Endothelial cell of umbilical vein (primary cell): ENCODE measurements at regions not wholly inside any gene's neighbourhood (a gene's known extent, or its start where the extent isn't known, plus 50 kb on each side); places are given as distances from the start of the nearest gene placed in this dataset.

Experiments
- BruUV-seq: library from RNA; stranded (reverse); fragments of 400-500 nt; replicated peaks from 2 replicates; lab custom pipeline; 2021; lab: Mats Ljungman, UMichigan
- CTCF ChIA-PET: fragments of 300-600, 350-600 bp; sonication (Branson Sonifier 250); formaldehyde crosslinking; loops from one replicate; lab custom pipeline; 2021; ENCODE audit warnings: antibody characterized with exemption, inconsistent platforms; lab: Charles Lee
- POLR2A ChIA-PET: fragments of 300-600, 350-600 bp; sonication (Branson Sonifier 250); formaldehyde crosslinking; loops from one replicate; lab custom pipeline; 2021; ENCODE audit warnings: antibody characterized with exemption, inconsistent platforms; lab: Charles Lee
- DNase-seq: peaks from one replicate; pipeline ENCODE4 v3.0.0-alpha.2; 2011; ENCODE audit warnings: low read depth, low spot score
- FAIRE-seq: peaks from 2 replicates; lab custom pipeline; 2011; peaks lifted over from hg19 to GRCh38; lab: Jason Lieb, UNC
- H2AFZ ChIP-seq: 2 replicates; pipeline ENCODE4 v1.6.0; 2012; ENCODE audit warnings: low read depth, low read length, control low read depth, inconsistent platforms
- H3K27ac ChIP-seq: 2 replicates; pipeline ENCODE4 v1.5.1; 2011; ENCODE audit warnings: low read depth, mild to moderate bottlenecking, control low read depth, low read length, moderate library complexity; ENCODE audit not compliant: insufficient read depth
- H3K27me3 ChIP-seq, 2 experiments: 2 replicates each; pipeline versions ENCODE4 v1.6.0 to v1.6.1; 2011; ENCODE audit warnings: low read length in 2 of 2, mixed read lengths in 1 of 2; ENCODE audit not compliant: control insufficient read depth in 2 of 2, insufficient read depth in 2 of 2
- H3K36me3 ChIP-seq, 2 experiments: 2 replicates in 1 of 2; 3 replicates in 1 of 2; pipeline ENCODE4 v1.5.1; 2011; ENCODE audit warnings: low read length in 2 of 2, mild to moderate bottlenecking in 1 of 2, moderate library complexity in 1 of 2; ENCODE audit not compliant: control insufficient read depth in 2 of 2, insufficient read depth in 2 of 2; ENCODE audit errors: extremely low read depth in 1 of 2
- H3K4me1 ChIP-seq: 3 replicates; pipeline ENCODE4 v1.5.1; 2011; ENCODE audit warnings: mild to moderate bottlenecking, low read length; ENCODE audit not compliant: control insufficient read depth, insufficient read depth; ENCODE audit errors: extremely low read depth
- H3K4me2 ChIP-seq: 2 replicates; pipeline ENCODE4 v1.6.1; 2011; ENCODE audit warnings: low read length, control low read depth, mixed read lengths; ENCODE audit not compliant: insufficient read depth
- H3K4me3 ChIP-seq, 3 experiments: fragments of 200-600 bp in 1 of 3; sonication (generic), shearing (Covaris generic) in 1 of 3; replicated peaks in 1 of 3; 2 replicates each; pipeline ENCODE4 v1.5.1; 2011 to 2016; ENCODE audit warnings: control low read depth in 3 of 3, low read length in 3 of 3, mild to moderate bottlenecking in 2 of 3, inconsistent platforms in 1 of 3, low read depth in 1 of 3, moderate library complexity in 1 of 3; ENCODE audit not compliant: insufficient read depth in 1 of 3
- H3K79me2 ChIP-seq: 2 replicates; pipeline ENCODE4 v1.6.0; 2012; ENCODE audit warnings: low read length, inconsistent platforms; ENCODE audit not compliant: control insufficient read depth, insufficient read depth
- H3K9ac ChIP-seq: replicated peaks from 2 replicates; pipeline ENCODE3; 2011; ENCODE audit warnings: low read length, control low read depth; ENCODE audit not compliant: insufficient read depth; ENCODE audit errors: extremely low read depth
- H3K9me1 ChIP-seq: replicated peaks from 3 replicates; pipeline ENCODE4 v1.6.0; 2011; ENCODE audit warnings: mild to moderate bottlenecking, low read length; ENCODE audit not compliant: control insufficient read depth, insufficient read depth; ENCODE audit errors: extremely low read depth
- H3K9me3 ChIP-seq: replicated peaks from 2 replicates; pipeline ENCODE4 v1.5.1; 2012; ENCODE audit warnings: low read length, inconsistent platforms; ENCODE audit not compliant: control insufficient read depth, insufficient read depth
- H4K20me1 ChIP-seq: replicated peaks from 2 replicates; pipeline ENCODE3; 2011; ENCODE audit warnings: mild to moderate bottlenecking, low read length; ENCODE audit not compliant: control insufficient read depth, insufficient read depth; ENCODE audit errors: extremely low read depth
- EZH2 ChIP-seq: IDR thresholded peaks from 2 replicates; pipeline ENCODE4 v1.6.1; 2012; ENCODE audit warnings: borderline replicate concordance, low read depth, mild to moderate bottlenecking, moderate library complexity, low read length, inconsistent platforms; ENCODE audit not compliant: severe bottlenecking
- FOS ChIP-seq: IDR thresholded peaks from 2 replicates; pipeline ENCODE4 v1.6.1; 2011; ENCODE audit warnings: mild to moderate bottlenecking, low read length, moderate library complexity, borderline replicate concordance; ENCODE audit not compliant: insufficient read depth
- GATA2 ChIP-seq: IDR thresholded peaks from 2 replicates; pipeline ENCODE4 v1.7.0; 2011; ENCODE audit warnings: low read depth, mild to moderate bottlenecking, moderate library complexity, mixed read lengths, low read length; ENCODE audit not compliant: insufficient read length, insufficient read depth
- MYC ChIP-seq: IDR thresholded peaks from one replicate; pipeline ENCODE4 v1.6.1; 2011; ENCODE audit warnings: mild to moderate bottlenecking, low read depth, low read length
- POLR2AphosphoS5 ChIP-seq: IDR thresholded peaks from 2 replicates; pipeline ENCODE4 v1.6.1; 2012; ENCODE audit warnings: low read depth, mild to moderate bottlenecking, control low read depth, low read length, moderate library complexity; ENCODE audit not compliant: insufficient read depth
- dilution Hi-C: fragments of 300-500 bp; cut with MboI; formaldehyde crosslinking; loops from one replicate; pipeline ENCODE4 v1.15.0; 2019; ENCODE audit warnings: low sequenced_read_pairs; ENCODE audit not compliant: extremely low pct_ligation_motif_present
- intact Hi-C: fragments of 100-400 bp; cut with micrococcal nuclease; formaldehyde crosslinking; loops from one replicate; pipeline ENCODE4 v1.10.0; 2022
- TF ChIP-seq, protein P1 (sequence below): IDR thresholded peaks from 2 replicates; pipeline ENCODE4 v1.6.1; 2011; ENCODE audit not compliant: insufficient read depth, insufficient read length
- TF ChIP-seq, protein P2 (sequence below), 2 donors: IDR thresholded peaks; 1 replicate in 1 of 2; 2 replicates in 1 of 2; pipeline ENCODE4 v1.5.1; 2011; ENCODE audit warnings: low read length in 2 of 2, mild to moderate bottlenecking in 2 of 2, moderate library complexity in 2 of 2, control low read depth in 1 of 2, inconsistent platforms in 1 of 2, low read depth in 1 of 2; ENCODE audit not compliant: insufficient read depth in 1 of 2; ENCODE audit errors: extremely low read depth in 1 of 2

DNA sequence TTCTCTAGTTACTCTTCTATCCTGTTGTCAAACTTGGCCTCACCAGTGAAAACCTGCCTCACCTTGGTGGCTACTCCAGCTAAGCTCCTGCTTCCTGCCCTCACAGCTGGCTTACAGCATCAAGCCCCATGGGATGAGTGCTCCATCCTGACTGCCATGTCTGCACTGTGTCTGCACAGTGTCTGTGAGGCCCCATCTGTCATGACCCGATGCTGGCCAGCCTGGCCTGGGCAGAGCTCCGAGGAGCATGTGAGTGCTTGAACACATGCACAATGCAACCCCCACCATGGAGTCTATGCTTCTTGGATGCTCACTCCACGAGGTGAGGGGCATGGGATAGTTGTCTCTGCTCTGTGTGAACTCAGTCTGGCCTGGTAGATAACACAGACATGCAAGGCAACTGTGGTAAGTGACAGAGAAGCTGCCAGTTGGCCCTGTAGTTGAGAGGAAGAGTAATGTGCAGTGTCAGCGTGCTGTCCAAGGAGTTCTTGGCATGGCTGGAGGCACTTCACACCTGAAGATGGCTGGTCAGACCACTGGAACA, 207.1 kb upstream of the ZNF32 start:
- no peaks in the 10 kb centered on the region for H3K9me1 ChIP-seq
- no peaks in the 10 kb centered on the region for H3K9me3 ChIP-seq
- no peak for DNase-seq
- H3K27me3 ChIP-seq: peaks cover 0 to 1% of the 10 kb centered on the region in 2 experiments
- no peak overlapping the region for H3K4me2 ChIP-seq
- no peak overlapping the region for H3K27ac ChIP-seq
- POLR2A ChIA-PET: no interaction called here
- H3K36me3 ChIP-seq: no peaks in the 10 kb centered on the region
- no peak overlapping the region for H2AFZ ChIP-seq
- BruUV-seq: no TSS peak
- intact Hi-C loops (loop anchor here (2.0 kb wide), 1 partner anchor 55 kb away; no protein-coding TSS in a partner anchor), dilution Hi-C loops (no loop called here)
- peaks cover 28% of the 10 kb centered on the region for H3K4me1 ChIP-seq
- FAIRE-seq: no peak
- H3K9ac ChIP-seq: no peak overlapping the region
- H3K79me2 ChIP-seq: no peaks in the 10 kb centered on the region
- no peak overlapping the region for H3K4me3 ChIP-seq
- CTCF ChIA-PET: interaction anchor here (3.4 kb wide), 1 partner anchor 8 kb away, joined by 22 read pairs; no protein-coding TSS in a partner anchor
- H4K20me1 ChIP-seq: no peaks in the 10 kb centered on the region
- TF ChIP-seq POLR2AphosphoS5 (no peak), EZH2 (no peak), FOS (no peak), MYC (no peak), GATA2 (no peak)
- TF ChIP-seq, protein P1, sequence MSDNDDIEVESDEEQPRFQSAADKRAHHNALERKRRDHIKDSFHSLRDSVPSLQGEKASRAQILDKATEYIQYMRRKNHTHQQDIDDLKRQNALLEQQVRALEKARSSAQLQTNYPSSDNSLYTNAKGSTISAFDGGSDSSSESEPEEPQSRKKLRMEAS: no peak
- TF ChIP-seq, protein P2, sequence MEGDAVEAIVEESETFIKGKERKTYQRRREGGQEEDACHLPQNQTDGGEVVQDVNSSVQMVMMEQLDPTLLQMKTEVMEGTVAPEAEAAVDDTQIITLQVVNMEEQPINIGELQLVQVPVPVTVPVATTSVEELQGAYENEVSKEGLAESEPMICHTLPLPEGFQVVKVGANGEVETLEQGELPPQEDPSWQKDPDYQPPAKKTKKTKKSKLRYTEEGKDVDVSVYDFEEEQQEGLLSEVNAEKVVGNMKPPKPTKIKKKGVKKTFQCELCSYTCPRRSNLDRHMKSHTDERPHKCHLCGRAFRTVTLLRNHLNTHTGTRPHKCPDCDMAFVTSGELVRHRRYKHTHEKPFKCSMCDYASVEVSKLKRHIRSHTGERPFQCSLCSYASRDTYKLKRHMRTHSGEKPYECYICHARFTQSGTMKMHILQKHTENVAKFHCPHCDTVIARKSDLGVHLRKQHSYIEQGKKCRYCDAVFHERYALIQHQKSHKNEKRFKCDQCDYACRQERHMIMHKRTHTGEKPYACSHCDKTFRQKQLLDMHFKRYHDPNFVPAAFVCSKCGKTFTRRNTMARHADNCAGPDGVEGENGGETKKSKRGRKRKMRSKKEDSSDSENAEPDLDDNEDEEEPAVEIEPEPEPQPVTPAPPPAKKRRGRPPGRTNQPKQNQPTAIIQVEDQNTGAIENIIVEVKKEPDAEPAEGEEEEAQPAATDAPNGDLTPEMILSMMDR (IDR thresholded peaks at IDR 0.05; ENCODE audit: extremely low read depth in 1 of 2, insufficient read depth in 1 of 2, low read depth in 1 of 2, low read length in 2 of 2): no peak
